Activated CD8-positive, alpha-beta T cell treated with anti-CD3 and anti-CD28 coated beads for 36 hours (primary cell): ENCODE measurements at regions not wholly inside any gene's neighbourhood (a gene's known extent, or its start where the extent isn't known, plus 50 kb on each side); places are given as distances from the start of the nearest gene placed in this dataset.

Experiments
- ATAC-seq: fragments of 200-7000 bp; cut with Tn5 transposase; one replicate; pipeline ENCODE4 v1.10.0; 2021; ENCODE audit warnings: mild to moderate bottlenecking, moderate library complexity
- CTCF ChIA-PET: fragments of 350-600 bp; sonication (Branson Sonifier 250); formaldehyde crosslinking; loops from one replicate; lab custom pipeline; 2021; ENCODE audit warnings: antibody characterized with exemption; lab: Charles Lee
- POLR2A ChIA-PET: fragments of 350-600 bp; sonication (Branson Sonifier 250); formaldehyde crosslinking; loops from one replicate; lab custom pipeline; 2021; ENCODE audit warnings: antibody characterized with exemption; lab: Charles Lee
- DNase-seq: peaks from one replicate; pipeline ENCODE4 v3.0.0-alpha.2; 2020
- H3K27ac Mint-ChIP-seq: one replicate; pipeline ENCODE4 v1.8.0; 2021; ENCODE audit warnings: mild to moderate bottlenecking, mixed read lengths
- H3K27me3 Mint-ChIP-seq: one replicate; pipeline ENCODE4 v1.8.0; 2021; ENCODE audit warnings: mixed read lengths
- H3K36me3 Mint-ChIP-seq: one replicate; pipeline ENCODE4 v1.8.0; 2021; ENCODE audit warnings: low read depth, mixed read lengths
- H3K4me1 Mint-ChIP-seq: one replicate; pipeline ENCODE4 v1.8.0; 2021; ENCODE audit warnings: low read depth, mixed read lengths
- H3K4me3 Mint-ChIP-seq: one replicate; pipeline ENCODE4 v1.8.0; 2021; ENCODE audit warnings: mild to moderate bottlenecking, moderate library complexity, mixed read lengths
- H3K9me3 Mint-ChIP-seq: one replicate; pipeline ENCODE4 v1.8.0; 2021; ENCODE audit warnings: mixed read lengths
- intact Hi-C: fragments of 100-400 bp; cut with micrococcal nuclease; formaldehyde crosslinking; loops from one replicate; pipeline ENCODE4 v1.10.0; 2022
- TF ChIP-seq, protein P1 (sequence below): fragments of 200-600 bp; IDR thresholded peaks from one replicate; pipeline ENCODE4 v1.8.0; 2022; ENCODE audit warnings: antibody characterized with exemption, mild to moderate bottlenecking

DNA sequence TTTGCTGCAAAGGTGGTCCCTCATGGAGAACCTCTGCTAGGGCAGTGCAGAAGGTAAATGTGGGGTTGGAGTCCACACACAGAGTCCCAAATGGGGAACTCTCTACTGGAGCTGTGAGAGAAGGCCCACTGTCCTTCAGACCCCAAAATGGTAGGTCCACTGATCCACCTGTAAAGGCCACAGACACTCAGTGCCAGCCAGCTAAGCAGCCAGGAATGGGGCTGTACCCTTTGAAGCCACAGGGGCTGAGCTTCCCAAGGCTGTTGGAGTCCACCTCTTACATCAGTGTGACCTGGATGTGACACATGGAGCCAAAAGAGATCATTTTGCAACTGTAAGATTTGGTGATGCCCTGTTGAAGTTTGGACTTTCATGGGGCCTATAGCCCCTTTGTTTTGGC, 252.4 kb upstream of the GULP1 start:
- ChIA-PET POLR2A (no interaction called here), CTCF (no interaction called here)
- no peaks in the 10 kb centered on the region for H3K27me3 Mint-ChIP-seq
- no peak overlapping the region for H3K27ac Mint-ChIP-seq
- H3K4me1 Mint-ChIP-seq: no peaks in the 10 kb centered on the region
- no peaks in the 10 kb centered on the region for H3K36me3 Mint-ChIP-seq
- intact Hi-C loops: no loop called here
- ATAC-seq (no peak), DNase-seq (no peak)
- H3K4me3 Mint-ChIP-seq: no peak overlapping the region
- H3K9me3 Mint-ChIP-seq: no peaks in the 10 kb centered on the region
- TF ChIP-seq, protein P1, sequence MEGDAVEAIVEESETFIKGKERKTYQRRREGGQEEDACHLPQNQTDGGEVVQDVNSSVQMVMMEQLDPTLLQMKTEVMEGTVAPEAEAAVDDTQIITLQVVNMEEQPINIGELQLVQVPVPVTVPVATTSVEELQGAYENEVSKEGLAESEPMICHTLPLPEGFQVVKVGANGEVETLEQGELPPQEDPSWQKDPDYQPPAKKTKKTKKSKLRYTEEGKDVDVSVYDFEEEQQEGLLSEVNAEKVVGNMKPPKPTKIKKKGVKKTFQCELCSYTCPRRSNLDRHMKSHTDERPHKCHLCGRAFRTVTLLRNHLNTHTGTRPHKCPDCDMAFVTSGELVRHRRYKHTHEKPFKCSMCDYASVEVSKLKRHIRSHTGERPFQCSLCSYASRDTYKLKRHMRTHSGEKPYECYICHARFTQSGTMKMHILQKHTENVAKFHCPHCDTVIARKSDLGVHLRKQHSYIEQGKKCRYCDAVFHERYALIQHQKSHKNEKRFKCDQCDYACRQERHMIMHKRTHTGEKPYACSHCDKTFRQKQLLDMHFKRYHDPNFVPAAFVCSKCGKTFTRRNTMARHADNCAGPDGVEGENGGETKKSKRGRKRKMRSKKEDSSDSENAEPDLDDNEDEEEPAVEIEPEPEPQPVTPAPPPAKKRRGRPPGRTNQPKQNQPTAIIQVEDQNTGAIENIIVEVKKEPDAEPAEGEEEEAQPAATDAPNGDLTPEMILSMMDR: no peak

DNA sequence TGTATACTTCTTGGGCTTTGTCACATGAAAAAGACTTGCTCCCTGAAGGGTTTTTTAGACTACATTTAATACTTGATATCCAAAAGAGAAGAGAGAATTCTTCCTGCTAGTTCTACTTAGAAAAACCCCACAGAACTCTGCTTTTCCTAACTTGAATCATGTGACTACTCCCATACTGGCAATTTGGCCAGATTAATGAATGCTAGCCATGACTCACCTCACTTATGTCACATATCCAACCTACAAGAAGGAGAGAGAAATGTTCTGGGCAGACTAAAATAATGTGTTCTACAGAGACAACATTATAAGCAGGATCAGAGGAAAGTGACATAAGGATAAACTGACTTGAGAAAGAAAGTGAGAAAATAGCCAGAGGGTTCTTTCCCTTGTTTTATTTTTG, 249.3 kb upstream of the GULP1 start:
- ATAC-seq (no peak), DNase-seq (no peak)
- Mint-ChIP-seq H3K4me1 (no peaks in the 10 kb centered on the region), H3K27ac (no peak overlapping the region), H3K4me3 (no peak overlapping the region), H3K36me3 (no peaks in the 10 kb centered on the region), H3K9me3 (no peaks in the 10 kb centered on the region), H3K27me3 (no peaks in the 10 kb centered on the region)
- ChIA-PET CTCF (no interaction called here), POLR2A (no interaction called here)
- TF ChIP-seq, protein P1: no peak
- intact Hi-C loops: no loop called here

DNA sequence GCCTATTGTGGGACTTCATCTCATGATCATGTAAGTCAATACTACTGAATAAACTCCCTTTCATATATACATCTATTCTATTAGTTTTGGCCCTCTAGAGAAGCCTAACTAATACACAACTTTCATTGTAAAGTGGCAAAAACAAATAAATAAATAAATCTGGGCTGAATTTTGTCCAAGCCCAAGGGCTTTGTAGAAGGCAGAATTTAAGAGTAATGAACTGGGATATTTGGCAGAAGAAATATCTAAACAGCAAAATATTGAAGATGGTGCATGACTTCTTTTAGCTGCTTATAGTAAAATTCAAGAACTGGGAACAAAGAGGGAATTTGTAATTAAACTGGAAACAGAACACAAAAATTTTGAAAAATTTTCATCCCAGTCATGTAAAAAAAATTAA, 246.7 kb upstream of the GULP1 start:
- CTCF ChIA-PET: no interaction called here
- H3K9me3 Mint-ChIP-seq: no peaks in the 10 kb centered on the region

DNA sequence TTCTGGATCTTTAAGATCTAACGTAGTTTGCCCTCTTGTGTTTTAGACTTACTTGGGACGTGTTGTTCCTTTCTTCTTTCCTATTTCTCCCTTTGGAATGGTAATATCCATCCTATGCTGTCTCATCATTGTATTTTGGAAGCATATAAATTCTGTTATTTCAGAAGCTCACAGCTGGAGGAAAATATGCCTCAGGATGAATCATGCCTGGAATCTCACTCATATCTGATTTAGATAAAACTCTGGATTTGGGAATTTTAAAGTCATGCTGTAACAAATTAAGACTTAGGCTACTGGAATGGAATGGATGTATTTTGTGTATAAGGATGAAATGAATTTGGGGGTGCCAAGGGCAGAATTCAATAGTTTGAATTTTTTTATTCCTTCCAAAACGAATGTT, 245.2 kb upstream of the GULP1 start:
- POLR2A ChIA-PET: no interaction called here
- Mint-ChIP-seq H3K36me3 (no peaks in the 10 kb centered on the region), H3K4me1 (no peaks in the 10 kb centered on the region), H3K9me3 (no peaks in the 10 kb centered on the region), H3K4me3 (no peak overlapping the region), H3K27me3 (no peaks in the 10 kb centered on the region), H3K27ac (no peak overlapping the region)
- ATAC-seq (no peak), DNase-seq (no peak)
- TF ChIP-seq, protein P1: no peak
- intact Hi-C loops: no loop called here
- CTCF ChIA-PET: no interaction called here

More for the DNA sequence above, 246.7 kb upstream of the GULP1 start:
- TF ChIP-seq, protein P1: no peak
- POLR2A ChIA-PET: no interaction called here
- H3K27me3 Mint-ChIP-seq: no peaks in the 10 kb centered on the region
- H3K4me3 Mint-ChIP-seq: no peak overlapping the region
- intact Hi-C loops: no loop called here
- no peak for DNase-seq
- H3K27ac Mint-ChIP-seq: no peak overlapping the region
- H3K4me1 Mint-ChIP-seq: no peaks in the 10 kb centered on the region
- no peaks in the 10 kb centered on the region for H3K36me3 Mint-ChIP-seq
- no peak for ATAC-seq

DNA sequence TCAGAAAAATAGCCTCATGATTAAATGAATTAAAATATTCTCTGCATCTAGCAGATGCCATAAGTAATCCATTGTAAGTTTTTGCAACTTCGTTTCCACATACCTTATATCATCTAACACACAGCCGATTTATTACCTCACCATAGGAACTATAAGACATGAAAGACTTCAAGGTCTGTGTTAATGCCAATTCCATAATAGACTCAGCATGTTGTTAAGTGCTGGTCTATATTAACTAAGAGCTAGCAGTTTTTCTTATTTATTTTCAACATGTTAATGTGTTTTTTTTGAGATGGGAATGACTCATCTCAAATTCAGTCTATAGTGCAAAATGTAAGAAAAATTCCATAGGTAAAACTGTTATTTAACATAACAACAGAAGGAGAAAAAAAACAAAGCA, 243.9 kb upstream of the GULP1 start:
- H3K9me3 Mint-ChIP-seq: no peaks in the 10 kb centered on the region
- ChIA-PET POLR2A (no interaction called here), CTCF (no interaction called here)
- no peaks in the 10 kb centered on the region for H3K4me1 Mint-ChIP-seq
- no peak overlapping the region for H3K27ac Mint-ChIP-seq
- ATAC-seq (no peak), DNase-seq (no peak)
- no peaks in the 10 kb centered on the region for H3K27me3 Mint-ChIP-seq
- no peak overlapping the region for H3K4me3 Mint-ChIP-seq
- no peaks in the 10 kb centered on the region for H3K36me3 Mint-ChIP-seq
- TF ChIP-seq, protein P1: no peak
- intact Hi-C loops: no loop called here
